Stimulated activated CD4-positive, alpha-beta T cell treated with anti-CD3 and anti-CD28 coated beads, Interleukin-12 subunit alpha, Interleukin-12 subunit beta, amount 100 ng/mL, for 4 hours (primary cell): ENCODE measurements at regions not wholly inside any gene's neighbourhood (a gene's known extent, or its start where the extent isn't known, plus 50 kb on each side); places are given as distances from the start of the nearest gene placed in this dataset.
"Not testable (repeated sequence)": the region's sequence is repeated elsewhere in the genome, so short reads cannot be mapped to it uniquely, and the experiment has no call there.

Experiments
- DNase-seq: peaks from one replicate; pipeline ENCODE4 v3.0.0-alpha.2; 2020

DNA sequence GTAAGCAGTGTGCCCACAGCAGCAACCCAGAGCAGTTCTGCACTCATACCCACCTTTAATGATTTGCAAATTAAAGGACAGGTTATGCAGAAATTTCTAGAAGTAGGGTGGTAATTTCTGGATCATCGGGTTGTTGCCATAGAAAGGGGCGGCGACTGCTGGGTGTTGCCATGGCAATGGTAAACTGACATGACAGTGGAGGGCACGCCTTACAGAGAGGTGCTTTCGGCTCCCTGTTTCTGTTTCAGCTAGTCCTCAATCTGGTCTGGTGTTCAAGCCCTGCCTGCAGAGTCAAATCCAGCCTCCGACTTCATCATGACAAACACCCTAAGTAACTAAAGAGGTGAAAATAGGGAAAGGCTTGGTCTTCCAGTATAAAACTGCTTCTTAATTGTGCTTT lies 667.7 kb downstream of the SOCS6 start:
- DNase-seq: no peak

DNA sequence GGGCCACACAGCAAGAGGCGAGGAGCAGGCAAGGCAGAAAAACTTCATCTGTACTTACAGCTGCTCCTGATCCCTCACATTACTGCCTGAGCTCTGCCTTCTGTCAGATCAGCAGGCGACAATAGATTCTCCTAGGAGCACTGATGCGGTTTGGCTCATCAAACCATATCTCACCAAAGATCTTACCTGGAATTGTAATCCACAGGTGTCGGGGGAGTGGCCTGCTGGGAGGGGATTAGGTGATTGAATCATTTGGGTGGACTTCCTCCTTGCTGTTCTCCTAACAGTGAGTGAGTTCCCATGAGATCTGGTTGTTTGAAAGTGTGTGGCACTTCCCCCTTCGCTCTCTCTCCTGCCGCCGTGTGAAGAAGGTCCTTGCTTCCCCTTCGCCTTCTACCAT lies 647.3 kb downstream of the SOCS6 start:
- DNase-seq: no peak

DNA sequence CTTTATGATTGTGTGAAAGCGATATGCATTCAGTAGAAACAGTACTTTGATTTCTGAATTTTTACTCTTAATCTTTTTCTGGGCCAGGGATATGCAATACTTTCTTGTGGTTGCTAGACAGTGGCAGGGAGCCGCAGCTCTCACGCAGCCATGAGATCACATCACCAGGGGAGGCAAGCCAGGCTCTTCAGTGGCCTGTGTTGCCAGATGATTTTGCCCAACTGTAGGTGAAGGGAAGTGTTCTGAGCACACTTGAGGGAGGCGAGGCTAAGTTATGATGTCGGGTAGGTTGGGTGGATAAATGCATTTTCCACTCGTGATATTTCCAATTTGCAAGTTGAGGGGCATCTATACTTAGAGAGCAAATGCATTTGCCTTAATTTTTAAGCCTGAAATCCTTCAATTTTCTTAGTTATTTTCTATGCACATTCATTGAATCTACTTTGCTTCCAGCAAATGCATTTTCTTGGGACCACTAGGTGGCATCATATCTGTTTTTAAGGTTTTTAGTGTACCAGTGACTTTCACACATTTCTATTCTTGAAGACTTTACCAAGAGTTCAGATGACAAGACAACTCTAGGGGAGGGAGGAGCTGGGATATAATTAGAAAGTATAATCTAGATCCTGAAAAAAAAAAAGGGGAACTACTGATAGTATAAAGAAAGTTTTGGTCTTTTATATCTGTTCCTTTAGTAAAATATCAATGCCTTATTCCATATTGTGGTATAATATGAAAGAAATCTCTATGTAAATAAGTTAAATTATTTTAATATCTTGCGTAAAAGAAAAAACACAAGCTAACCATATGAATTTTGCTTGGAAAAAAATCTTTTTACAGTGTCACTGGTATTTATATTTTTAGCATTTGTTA lies 643.3 kb downstream of the SOCS6 start:
- no peak for DNase-seq

DNA sequence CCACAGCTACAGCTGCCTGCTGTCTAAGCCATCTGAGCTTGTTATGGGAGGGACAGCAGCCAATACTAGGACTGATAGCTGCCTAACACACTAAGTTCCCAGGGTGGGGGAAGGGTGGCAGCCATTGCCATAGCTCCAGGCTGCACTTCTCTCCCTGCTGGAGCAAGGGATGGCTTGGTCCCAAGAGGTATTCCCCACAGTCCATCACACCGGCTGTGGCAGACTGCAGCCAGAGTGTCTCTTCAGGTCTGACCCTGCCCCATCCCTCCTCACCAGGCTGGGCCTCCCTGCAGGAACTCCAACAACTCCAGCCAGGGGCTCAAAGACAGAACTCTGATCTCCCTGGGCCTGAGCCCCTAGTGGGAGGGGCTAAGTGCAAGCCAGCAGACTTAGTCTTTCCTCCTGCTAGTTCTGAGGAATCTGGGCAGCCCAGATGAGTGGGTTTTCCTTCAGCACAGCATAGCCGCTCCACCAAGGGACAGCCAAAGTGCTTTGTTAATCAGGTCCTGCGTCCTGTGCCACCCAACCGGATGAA lies 632.1 kb downstream of the SOCS6 start:
- no peak for DNase-seq

DNA sequence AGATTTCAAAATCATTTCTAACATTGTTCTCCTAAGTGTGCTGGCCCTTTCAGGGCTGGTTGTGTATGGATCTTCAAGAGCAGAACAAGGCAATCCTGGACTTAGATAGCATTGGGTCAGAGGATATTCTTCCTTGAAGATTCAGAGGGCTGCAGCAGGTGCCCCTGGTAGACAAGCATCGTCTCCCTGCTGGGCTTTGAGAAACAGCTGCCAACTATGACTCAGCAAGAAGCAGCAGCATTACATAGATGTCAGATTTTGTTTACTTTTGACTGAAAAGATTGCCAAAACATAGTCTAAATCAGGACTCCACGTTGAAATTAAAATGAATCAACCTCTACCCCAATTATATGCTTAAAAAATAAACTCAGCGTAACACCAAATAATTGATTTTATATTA lies 618.8 kb downstream of the SOCS6 start:
- DNase-seq: no peak

DNA sequence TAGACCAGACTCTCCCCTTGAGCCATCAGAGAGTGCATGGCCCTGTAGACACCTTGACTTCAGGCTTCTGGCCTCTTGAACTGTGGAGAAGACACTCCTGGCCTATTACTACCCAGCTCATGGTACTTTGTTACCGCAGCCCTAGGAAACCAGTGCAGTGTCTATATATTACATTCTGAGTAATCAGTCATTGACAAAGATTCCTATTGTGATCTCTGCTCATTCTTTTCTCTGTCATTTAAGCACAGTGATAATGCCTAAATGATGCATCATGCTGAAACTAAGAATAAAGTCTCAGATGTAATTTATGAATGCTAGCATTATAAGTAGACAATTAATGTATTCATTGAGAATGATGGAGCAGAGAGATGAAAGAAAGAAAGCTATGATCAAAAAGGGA lies 603.5 kb downstream of the SOCS6 start:
- DNase-seq: no peak

DNA sequence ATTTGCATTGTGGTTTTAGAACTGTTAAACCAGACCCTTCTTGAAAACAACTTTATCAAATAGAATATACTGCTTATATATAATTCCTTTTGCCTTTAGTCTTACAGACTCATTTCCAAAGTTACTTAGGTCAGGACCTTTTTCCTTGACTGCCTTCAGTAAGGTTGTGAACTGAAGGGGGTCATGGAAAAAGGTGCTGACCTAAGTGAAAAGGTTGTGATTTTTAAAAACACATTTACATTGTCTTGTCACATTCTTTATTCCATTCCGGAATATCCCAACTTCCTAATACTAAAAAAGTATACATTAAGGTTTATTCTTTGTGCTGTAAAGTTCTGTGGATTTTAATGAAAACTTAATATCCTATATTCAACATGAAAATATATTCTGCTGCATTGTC lies 581.4 kb downstream of the SOCS6 start:
- DNase-seq: no peak

DNA sequence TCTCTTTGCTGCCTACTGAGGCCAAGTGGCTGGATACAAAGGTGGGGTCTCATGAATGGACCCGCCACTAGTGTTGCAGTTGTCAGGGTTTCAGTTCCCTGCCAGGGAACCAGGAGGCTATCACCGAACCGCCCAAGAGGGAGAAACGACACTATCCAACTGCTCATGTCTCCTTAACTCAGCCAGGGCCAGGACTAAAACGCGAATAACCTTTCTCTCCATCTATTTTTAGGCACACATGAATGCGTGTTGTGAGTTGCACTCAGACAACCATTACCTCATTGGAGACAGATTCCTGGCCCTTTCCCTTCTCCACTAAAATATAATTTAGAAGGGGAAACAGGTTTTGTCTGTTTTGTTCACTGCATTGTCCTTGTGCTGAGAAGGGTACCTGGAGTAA lies 559.5 kb downstream of the SOCS6 start:
- no peak for DNase-seq

DNA sequence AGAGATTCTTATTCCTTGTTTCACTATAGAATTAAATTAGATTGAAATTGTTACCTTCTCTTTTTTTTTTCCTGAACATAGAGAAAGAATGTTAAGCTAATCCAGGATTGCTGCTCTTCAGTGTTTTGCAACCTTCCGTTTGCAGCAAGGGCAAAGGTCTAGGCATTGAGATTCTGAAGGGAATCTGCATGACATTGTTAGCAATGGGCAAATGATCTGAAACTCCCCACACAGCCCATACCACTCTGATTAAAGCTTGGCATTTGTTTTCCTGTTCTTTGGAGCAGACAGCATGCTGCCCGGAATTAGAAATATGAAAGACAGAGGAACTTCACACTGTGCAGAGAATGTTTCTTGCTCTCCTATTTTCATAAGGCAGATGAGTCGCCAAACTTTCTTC lies 551.8 kb downstream of the SOCS6 start:
- no peak for DNase-seq

DNA sequence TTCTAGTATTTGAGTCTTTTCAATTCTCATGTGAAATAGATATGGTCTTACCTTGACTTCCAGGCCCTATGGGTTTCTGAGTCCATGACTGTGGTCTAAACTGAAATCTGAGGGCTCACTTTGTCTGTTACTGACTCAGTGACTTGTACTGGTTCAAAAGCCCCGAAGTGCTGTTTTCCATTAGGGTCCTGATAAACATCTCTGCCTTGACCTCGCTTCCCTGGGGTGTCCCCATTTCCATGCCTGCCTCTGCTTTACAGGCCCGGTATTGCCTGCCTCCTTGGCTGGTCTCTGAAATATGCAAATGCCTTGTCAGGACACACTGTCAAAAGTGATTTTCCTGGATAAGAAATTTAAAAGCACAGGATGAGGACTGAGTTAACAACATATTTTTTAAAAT lies 538.8 kb downstream of the SOCS6 start:
- DNase-seq: no peak

DNA sequence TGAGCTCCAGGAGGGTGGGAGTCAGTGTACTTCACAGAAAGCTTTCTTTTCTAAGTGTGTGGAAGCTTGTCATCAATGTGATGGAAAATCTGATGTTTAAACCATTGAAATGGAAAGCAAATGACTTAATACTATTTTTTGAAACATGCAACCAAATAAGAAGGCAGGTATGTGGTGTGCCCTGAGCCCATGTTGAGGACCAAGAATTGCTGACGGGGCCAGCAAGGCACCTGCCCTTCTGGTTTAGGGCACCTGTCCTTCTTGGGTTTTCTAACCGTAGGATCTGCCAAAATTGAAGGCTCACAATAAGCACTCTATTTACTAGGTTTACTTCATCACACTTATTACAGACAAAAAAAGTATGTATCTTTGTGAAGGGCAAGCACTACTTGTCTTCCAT lies 537.7 kb downstream of the SOCS6 start:
- no peak for DNase-seq

DNA sequence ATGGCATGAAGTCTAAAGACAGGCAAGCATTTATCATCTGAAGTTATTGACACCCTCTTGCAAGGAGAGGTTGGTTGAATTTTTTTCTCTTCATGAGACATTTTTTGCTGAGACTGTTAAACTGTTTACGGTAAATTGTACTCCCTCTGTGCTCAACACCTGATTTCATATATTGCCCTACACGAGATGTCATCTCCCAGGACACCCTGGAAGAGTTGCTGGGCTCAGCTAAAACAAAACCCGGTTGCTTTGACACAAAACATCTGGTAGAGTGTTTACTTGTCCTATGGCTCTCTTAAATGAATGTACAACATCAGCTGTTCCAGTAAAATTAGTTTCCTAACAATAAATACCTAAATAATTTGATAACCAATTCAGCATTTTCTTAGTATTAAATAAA lies 533.8 kb downstream of the SOCS6 start:
- no peak for DNase-seq

DNA sequence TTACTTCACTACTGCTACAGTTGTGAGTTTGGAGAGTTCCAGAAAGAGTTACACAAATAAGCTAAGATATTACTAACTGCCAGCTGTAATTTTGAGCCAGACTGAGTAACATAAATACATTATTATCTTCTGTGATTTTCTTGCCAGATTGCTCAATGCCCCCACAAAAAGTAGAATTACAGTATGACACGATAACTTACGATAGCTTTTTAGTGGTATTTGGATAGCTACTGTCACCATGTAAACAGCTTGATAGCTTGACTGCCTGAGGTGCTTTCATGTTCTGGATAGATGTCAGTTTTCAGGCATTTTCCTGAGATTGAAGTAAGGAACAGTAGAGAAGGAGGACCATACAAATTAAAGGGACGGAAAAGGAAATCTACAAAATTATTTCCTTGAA lies 533.3 kb downstream of the SOCS6 start:
- DNase-seq: no peak

DNA sequence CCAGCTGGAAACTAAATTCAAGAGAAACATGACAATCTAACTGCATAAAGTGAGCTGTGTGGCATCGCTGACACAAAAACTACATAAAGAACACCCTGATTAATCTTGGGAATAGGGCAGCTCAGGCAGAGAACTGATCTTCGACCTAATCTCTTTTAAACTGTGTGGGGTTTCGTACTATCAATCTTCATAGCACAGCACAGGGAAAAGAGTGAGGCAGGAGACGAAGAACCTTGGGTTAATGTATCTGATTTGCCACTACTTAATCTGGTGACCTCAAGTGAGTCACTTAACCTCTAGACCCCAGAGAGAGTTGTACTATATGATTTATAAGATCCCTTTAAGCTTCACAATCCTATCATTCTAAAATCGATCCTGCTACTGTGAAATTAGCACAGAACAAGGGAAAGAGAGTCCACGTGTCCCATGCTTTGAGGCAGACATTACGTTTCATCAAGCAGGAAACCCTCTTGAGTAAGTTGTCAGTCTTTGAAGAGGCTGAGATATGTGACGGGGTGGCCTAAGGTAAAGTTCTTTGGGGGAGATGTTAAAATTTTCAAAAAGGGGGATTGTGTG lies 519.7 kb downstream of the SOCS6 start:
- no peak for DNase-seq

DNA sequence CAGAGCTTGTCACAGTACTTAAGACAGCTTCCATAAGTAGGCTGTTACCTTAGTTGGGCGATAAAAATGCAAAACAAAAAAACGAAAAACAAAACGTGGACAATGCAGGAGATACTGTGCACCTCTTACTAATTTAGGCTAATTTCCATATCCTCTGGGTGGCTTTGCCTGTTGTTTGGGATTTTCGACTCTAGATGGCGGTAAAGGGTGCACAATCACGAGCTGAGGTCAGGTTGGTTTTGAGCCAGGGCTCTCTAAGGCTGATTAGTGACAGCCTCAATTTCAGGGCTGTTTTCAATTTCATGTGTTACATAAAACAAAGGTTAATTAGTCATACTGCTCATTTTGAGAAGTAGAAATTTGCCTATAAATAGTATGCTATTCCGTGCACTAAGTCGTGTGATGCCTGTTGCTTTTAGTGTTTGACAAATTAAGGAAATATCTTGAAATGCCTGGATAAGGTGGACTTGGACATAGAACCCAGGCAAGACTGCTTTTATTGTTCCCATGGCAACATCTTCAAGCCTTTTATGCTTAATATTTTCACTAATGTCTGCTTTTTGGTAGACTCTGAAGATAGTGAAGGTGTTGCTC lies 493.1 kb downstream of the SOCS6 start:
- DNase-seq: peak; percentile 44

DNA sequence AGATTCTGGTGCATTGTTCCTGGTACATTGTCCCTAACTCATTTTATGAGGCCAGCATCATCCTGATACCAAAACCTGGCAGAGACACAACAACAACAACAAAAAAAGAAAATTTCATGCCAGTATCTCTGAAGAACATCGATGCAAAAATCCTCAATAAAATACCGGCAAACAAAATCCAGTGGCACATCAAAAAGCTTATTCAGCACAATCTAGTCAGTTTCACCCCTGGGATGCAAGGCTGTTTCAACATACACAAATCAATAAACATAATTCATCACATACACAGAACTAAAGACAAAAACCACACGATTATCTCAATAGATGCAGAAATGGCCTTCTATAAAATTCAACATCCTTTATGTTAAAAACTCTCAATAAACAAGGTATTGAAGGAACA lies 477.4 kb downstream of the SOCS6 start:
- not testable (repeated sequence) for DNase-seq

DNA sequence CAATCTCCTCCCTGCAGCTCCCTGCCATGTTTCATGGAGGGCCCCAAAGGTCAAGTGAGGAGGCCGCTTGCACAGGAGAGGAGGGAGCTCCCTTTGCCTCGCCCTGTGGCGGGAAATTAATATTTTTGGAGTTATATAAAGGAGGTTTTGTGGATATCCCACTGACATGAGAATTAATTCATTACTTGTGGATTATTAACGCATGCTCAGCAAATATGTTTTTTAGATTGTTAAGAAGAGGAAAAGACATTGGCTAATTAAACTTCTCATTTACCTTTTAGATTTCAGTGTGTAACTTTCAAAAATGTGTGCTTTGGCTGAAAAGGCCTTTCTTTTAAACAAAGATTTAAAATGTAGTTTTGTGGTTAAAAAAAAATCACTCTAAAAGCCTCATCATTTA lies 474.0 kb downstream of the SOCS6 start:
- no peak for DNase-seq

DNA sequence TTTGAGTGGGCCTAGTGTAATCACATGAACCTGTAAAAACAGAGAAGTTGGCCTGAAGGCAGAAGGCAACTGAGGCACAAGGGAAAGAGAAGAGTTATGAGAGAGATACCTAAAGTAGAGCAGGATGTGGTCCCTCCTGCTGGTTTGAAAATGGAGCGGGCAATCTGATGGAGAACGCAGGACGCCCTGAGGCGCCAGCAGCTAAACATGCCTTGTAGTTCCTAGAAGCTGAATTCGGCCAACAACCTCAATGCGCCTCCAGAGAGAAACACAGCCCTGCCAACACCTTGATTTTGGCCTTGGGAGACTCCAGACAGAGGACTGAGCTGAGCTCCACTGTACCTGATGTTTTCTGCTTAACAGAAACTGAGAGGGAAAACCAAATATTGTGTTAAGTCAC lies 469.9 kb downstream of the SOCS6 start:
- DNase-seq: no peak

DNA sequence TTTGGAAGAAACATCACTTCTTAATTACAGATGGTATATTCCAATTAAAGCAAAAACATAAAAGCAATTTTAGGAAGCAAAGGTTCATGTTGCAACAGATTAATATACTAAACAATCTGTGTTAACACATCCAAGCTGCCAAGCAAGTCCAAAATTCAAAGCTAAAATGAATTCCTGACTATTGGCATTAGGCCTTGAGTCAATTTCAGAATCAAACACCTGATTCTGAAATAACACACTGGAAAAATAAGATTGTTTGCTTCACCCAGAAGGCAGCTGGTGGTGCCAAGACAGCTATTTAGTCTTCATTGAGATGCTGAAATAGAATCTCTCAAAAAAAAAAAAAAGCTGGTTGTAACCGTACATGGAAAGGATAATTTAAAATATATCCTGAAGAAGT lies 465.6 kb downstream of the SOCS6 start:
- no peak for DNase-seq

DNA sequence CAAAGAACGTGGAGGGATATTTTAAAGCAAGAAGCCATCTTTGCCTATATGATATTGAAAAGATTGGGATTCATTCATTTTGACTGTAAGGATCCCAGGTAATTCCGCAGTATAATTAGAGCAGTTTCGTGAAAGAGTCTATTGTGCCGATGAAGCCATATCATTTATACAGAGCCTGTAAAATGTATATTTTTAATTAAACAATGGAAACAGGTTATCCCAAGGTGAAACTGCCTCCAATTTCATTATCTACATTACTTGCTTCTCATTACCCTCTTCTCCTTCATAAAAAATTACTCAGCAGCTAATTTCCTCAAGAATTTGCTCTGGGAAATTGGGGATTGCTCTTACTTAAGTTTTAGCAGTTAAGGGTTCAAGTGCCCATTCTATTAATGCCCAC lies 444.1 kb downstream of the SOCS6 start:
- DNase-seq: no peak

DNA sequence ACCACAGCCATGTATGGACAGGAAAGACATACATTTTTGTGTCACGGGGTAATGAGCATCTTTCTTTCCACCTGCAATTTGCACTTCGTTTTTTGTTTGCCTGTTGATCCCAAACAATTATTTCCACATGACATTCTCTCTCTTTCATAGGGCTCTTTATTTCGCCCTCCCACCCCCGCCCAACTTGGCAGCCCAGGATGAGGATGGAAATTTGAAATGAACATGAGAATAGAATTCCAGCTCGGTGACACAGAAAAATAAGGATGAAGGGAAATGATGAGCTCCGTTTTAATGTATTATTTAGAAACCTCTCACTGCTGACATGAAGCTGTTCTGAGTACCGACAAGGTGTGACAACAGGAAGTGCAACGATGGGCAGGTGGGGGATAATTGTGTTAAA lies 443.3 kb downstream of the SOCS6 start:
- DNase-seq: no peak

DNA sequence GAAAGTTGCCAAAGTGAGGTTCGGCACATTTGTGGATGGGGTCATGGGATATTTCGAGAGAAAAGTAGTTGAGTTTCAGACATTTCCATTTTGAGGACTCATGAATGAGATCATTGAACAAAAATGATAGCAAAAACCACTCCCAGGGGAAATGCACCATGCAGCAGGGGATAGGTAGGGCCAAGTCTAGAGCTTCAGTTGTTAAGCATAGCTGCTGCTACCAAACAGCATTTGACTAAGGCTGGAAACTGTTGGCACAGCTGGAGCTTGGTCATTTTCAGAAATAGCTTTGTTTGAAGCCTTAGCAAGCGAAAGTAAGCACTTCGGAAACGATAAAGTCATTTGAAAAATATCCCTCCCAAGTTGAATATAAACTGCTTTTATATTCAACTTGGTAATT lies 431.8 kb downstream of the SOCS6 start:
- DNase-seq: no peak

DNA sequence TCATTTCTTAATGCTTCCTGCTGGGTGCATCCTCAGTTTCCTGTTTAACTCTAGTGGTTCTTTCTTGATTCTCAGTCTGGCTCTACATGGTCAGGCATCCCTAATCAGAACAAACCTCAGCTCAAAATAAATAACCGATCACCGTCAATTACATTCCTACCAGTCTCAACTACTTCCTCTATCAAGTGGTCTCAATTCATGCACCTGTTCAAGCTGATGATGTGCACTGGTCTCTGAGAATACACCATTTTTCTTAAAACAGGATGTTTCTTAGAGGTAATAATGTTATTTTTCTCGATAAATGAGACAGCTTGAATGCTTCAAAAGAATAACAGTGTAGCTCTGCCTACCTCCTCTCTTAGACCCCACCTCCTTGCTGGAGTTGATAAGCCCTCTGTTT lies 420.9 kb downstream of the SOCS6 start:
- no peak for DNase-seq

DNA sequence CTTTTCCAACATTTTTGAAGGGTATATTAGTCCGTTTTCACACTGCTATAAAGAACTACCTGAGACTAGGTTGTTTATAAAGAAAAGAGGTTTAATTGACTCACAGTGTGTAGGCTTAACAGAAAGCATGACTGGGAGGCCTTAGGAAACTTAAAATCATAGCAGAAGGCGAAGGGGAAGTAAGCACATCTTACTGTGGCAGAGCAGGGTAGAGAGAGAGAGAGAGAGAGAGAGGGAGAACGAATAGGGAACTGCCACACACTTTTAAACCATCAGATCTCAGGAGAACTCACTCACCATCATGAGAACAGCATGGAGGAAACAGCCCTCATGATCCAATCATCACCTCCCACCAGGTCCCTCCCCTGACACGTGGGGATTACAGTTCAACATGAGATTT lies 420.3 kb downstream of the SOCS6 start:
- DNase-seq: no peak
